ENCODE measurements at regions not wholly inside any gene's neighbourhood (a gene's known extent, or its start where the extent isn't known, plus 50 kb on each side); places are given as distances from the start of the nearest gene placed in this dataset.

DNA sequence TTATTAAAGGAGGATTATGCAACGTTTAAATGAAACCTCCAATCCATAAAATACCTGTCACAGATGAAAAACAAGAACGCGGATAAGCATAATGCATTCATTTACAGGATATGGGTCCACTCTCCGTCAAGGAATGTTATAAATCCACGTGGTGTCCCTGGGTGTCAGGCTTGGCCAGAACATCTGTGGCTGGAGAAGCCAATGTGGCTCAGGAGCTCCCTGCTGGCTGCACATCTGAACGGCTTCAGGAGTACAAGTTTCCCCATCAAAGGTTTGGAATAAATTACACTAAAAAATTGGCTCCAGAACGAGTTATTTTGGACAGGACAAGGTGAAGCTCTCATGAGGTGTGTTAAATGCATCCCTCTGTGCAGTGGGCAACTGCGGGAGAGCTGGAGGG, 87.8 kb upstream of the LEF1 start:
- no peaks in the 10 kb centered on the region for H3K27me3 Mint-ChIP-seq (ENCODE audit: unreplicated experiment)
- H3K27ac Mint-ChIP-seq (ENCODE audit: unreplicated experiment): no peak overlapping the region
- no peak for DNase-seq
- H3K9me3 Mint-ChIP-seq (ENCODE audit: unreplicated experiment): no peaks in the 10 kb centered on the region
- H3K4me3 Mint-ChIP-seq (ENCODE audit: unreplicated experiment): no peak overlapping the region
- no peaks in the 10 kb centered on the region for H3K36me3 Mint-ChIP-seq (ENCODE audit: unreplicated experiment)
- no peaks in the 10 kb centered on the region for H3K4me1 Mint-ChIP-seq (ENCODE audit: low read depth, unreplicated experiment)
- TF ChIP-seq, protein P1, sequence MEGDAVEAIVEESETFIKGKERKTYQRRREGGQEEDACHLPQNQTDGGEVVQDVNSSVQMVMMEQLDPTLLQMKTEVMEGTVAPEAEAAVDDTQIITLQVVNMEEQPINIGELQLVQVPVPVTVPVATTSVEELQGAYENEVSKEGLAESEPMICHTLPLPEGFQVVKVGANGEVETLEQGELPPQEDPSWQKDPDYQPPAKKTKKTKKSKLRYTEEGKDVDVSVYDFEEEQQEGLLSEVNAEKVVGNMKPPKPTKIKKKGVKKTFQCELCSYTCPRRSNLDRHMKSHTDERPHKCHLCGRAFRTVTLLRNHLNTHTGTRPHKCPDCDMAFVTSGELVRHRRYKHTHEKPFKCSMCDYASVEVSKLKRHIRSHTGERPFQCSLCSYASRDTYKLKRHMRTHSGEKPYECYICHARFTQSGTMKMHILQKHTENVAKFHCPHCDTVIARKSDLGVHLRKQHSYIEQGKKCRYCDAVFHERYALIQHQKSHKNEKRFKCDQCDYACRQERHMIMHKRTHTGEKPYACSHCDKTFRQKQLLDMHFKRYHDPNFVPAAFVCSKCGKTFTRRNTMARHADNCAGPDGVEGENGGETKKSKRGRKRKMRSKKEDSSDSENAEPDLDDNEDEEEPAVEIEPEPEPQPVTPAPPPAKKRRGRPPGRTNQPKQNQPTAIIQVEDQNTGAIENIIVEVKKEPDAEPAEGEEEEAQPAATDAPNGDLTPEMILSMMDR (IDR thresholded peaks at IDR 0.05; ENCODE audit: partially characterized antibody, unreplicated experiment): no peak

GRCh38 chr4:108255203-108255747, 86.5 kb upstream of the LEF1 start:
- no peaks in the 10 kb centered on the region for H3K27me3 Mint-ChIP-seq (ENCODE audit: unreplicated experiment)
- no peak overlapping the region for H3K27ac Mint-ChIP-seq (ENCODE audit: unreplicated experiment)
- no peak for DNase-seq
- H3K4me3 Mint-ChIP-seq (ENCODE audit: unreplicated experiment): no peak overlapping the region
- H3K9me3 Mint-ChIP-seq (ENCODE audit: unreplicated experiment): no peaks in the 10 kb centered on the region
- no peaks in the 10 kb centered on the region for H3K36me3 Mint-ChIP-seq (ENCODE audit: unreplicated experiment)
- TF ChIP-seq, protein P1 (IDR thresholded peaks at IDR 0.05; ENCODE audit: partially characterized antibody, unreplicated experiment): no peak
- H3K4me1 Mint-ChIP-seq (ENCODE audit: low read depth, unreplicated experiment): no peaks in the 10 kb centered on the region

DNA sequence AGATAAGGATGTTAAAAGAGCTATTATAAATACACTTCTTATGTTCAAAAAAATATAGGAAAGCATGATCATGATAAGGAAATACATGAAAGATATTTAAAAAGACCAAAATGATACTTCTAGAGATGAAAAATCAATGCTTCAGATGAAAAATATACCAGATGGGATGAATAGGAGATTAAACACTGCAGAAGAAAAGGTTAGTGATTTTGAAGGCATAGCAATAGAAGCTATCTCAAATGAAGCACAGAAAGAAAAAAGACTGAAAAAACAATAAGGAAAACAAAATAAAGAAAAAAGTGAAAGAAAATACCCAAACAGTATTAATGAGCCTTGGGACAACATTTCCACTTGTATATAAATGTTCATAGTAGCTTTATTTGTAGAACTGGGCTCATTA, 80.7 kb upstream of the LEF1 start:
- TF ChIP-seq, protein P1 (IDR thresholded peaks at IDR 0.05; ENCODE audit: partially characterized antibody, unreplicated experiment): no peak

GRCh38 chr4:108247387-108248049, 78.8 kb upstream of the LEF1 start:
- no peak for DNase-seq

More for the DNA sequence above, 80.7 kb upstream of the LEF1 start:
- no peaks in the 10 kb centered on the region for H3K27me3 Mint-ChIP-seq (ENCODE audit: unreplicated experiment)
- no peak overlapping the region for H3K27ac Mint-ChIP-seq (ENCODE audit: unreplicated experiment)
- peaks cover 7% of the 10 kb centered on the region for H3K36me3 Mint-ChIP-seq (ENCODE audit: unreplicated experiment)
- no peaks in the 10 kb centered on the region for H3K4me1 Mint-ChIP-seq (ENCODE audit: low read depth, unreplicated experiment)
- H3K4me3 Mint-ChIP-seq (ENCODE audit: unreplicated experiment): no peak overlapping the region
- no peaks in the 10 kb centered on the region for H3K9me3 Mint-ChIP-seq (ENCODE audit: unreplicated experiment)
- DNase-seq: no peak

GRCh38 chr4:108244606-108245005, 75.9 kb upstream of the LEF1 start:
- DNase-seq: no peak
- Mint-ChIP-seq H3K9me3 (ENCODE audit: unreplicated experiment) (no peaks in the 10 kb centered on the region), H3K36me3 (ENCODE audit: unreplicated experiment) (peaks cover 7% of the 10 kb centered on the region), H3K4me3 (ENCODE audit: unreplicated experiment) (no peak overlapping the region), H3K27me3 (ENCODE audit: unreplicated experiment) (no peaks in the 10 kb centered on the region), H3K4me1 (ENCODE audit: low read depth, unreplicated experiment) (no peaks in the 10 kb centered on the region), H3K27ac (ENCODE audit: unreplicated experiment) (no peak overlapping the region)
- TF ChIP-seq, protein P1 (IDR thresholded peaks at IDR 0.05; ENCODE audit: partially characterized antibody, unreplicated experiment): no peak

More at GRCh38 chr4:108247387-108248049, 78.8 kb upstream of the LEF1 start:
- Mint-ChIP-seq H3K27ac (ENCODE audit: unreplicated experiment) (no peak overlapping the region), H3K4me1 (ENCODE audit: low read depth, unreplicated experiment) (no peaks in the 10 kb centered on the region), H3K9me3 (ENCODE audit: unreplicated experiment) (no peaks in the 10 kb centered on the region), H3K4me3 (ENCODE audit: unreplicated experiment) (no peak overlapping the region), H3K36me3 (ENCODE audit: unreplicated experiment) (peaks cover 7% of the 10 kb centered on the region), H3K27me3 (ENCODE audit: unreplicated experiment) (no peaks in the 10 kb centered on the region)
- TF ChIP-seq, protein P1 (IDR thresholded peaks at IDR 0.05; ENCODE audit: partially characterized antibody, unreplicated experiment): no peak
